HG03442 (cell line): ENCODE measurements at regions not wholly inside any gene's neighbourhood (a gene's known extent, or its start where the extent isn't known, plus 50 kb on each side); places are given as distances from the start of the nearest gene placed in this dataset.
"Not testable (repeated sequence)": the region's sequence is repeated elsewhere in the genome, so short reads cannot be mapped to it uniquely, and the experiment has no call there.

Source experiments
- ATAC-seq: cut with Tn5 transposase; IDR thresholded peaks from one replicate; pipeline ENCODE4 v1.9.1; 2021; ENCODE audit warnings: mild to moderate bottlenecking, moderate library complexity; ENCODE audit not compliant: unreplicated experiment

- no peak for ATAC-seq
These were observed 98.3 kb downstream of the BMP4 start for GRCh38 chr14:53858345-53858684.

- no peak for ATAC-seq
These were observed 98.8 kb downstream of the BMP4 start for GRCh38 chr14:53857625-53858344.

GRCh38 chr14:53855574-53855973, 101.1 kb downstream of the BMP4 start:
- no peak for ATAC-seq

- no peak for ATAC-seq
These were observed 101.5 kb downstream of the BMP4 start for GRCh38 chr14:53855127-53855526.

GRCh38 chr14:53851394-53852090, 105.1 kb downstream of the BMP4 start:
- ATAC-seq: no peak

- ATAC-seq: no peak
These were observed 105.8 kb downstream of the BMP4 start for GRCh38 chr14:53850714-53851296.

GRCh38 chr14:53849549-53849948, 107.1 kb downstream of the BMP4 start:
- no peak for ATAC-seq

GRCh38 chr14:53848854-53849253, 107.8 kb downstream of the BMP4 start:
- ATAC-seq: no peak

GRCh38 chr14:53847881-53848280, 108.7 kb downstream of the BMP4 start:
- ATAC-seq: no peak

- ATAC-seq: no peak
These were observed 109.6 kb downstream of the BMP4 start for GRCh38 chr14:53847057-53847456.

- no peak for ATAC-seq
These were observed 110.6 kb downstream of the BMP4 start for GRCh38 chr14:53845813-53846693.

GRCh38 chr14:53842938-53843337, 113.7 kb downstream of the BMP4 start:
- ATAC-seq: no peak

GRCh38 chr14:53841109-53842099, 115.2 kb downstream of the BMP4 start:
- ATAC-seq: no peak

GRCh38 chr14:53840444-53840843, 116.2 kb downstream of the BMP4 start:
- ATAC-seq: no peak

GRCh38 chr14:53838374-53838773, 118.3 kb downstream of the BMP4 start:
- no peak for ATAC-seq

- ATAC-seq: not testable (repeated sequence)
These were observed 119.0 kb downstream of the BMP4 start for GRCh38 chr14:53837656-53838055.

- ATAC-seq: no peak
These were observed 120.1 kb downstream of the BMP4 start for GRCh38 chr14:53836551-53836950.

- no peak for ATAC-seq
These were observed 127.8 kb downstream of the BMP4 start for GRCh38 chr14:53828820-53829219.

- no peak for ATAC-seq
These were observed 132.6 kb downstream of the BMP4 start for GRCh38 chr14:53824061-53824460.

GRCh38 chr14:53814392-53814791, 142.2 kb downstream of the BMP4 start:
- ATAC-seq: no peak
